Body of pancreas (tissue), 4 donors: ENCODE measurements at regions not wholly inside any gene's neighbourhood (a gene's known extent, or its start where the extent isn't known, plus 50 kb on each side); places are given as distances from the start of the nearest gene placed in this dataset.

Experiments
- POLR2A ChIP-seq, 3 donors: fragments of 450-650 bp; IDR thresholded peaks; one replicate each; pipeline ENCODE4 v1.6.1; 2016; ENCODE audit warnings: antibody characterized with exemption in 3 of 3, mild to moderate bottlenecking in 2 of 3
- TF ChIP-seq, protein P1 (sequence below), 7 experiments: fragments of 450-650 bp in 4 of 7; fragments of 200-600 bp in 3 of 7; sonication (generic) in 3 of 7; IDR thresholded peaks; one replicate each; pipeline ENCODE4 v1.5.1; 2016 to 2019; ENCODE audit warnings: antibody characterized with exemption in 7 of 7

DNA sequence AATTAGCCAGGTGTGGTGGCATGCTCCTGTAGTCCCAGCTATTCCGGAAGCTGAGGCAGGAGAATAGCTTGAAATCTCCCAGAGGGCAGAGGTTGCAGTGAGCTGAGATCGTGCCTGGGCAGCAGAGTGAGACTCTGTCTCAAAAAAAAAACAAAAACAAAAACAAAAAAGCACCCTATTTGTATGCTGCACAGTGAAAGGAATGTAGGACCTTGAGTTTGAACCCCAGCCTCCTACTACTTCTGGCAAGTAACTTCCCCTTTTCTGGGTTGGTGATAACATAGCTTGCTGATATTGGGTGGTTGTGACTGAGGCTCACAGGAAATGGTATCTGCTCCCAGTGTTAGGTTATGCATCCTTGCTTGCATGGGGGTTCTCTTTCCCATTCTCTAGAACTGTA is 205.3 kb downstream of the BUB3 start:
- TF ChIP-seq, protein P1, sequence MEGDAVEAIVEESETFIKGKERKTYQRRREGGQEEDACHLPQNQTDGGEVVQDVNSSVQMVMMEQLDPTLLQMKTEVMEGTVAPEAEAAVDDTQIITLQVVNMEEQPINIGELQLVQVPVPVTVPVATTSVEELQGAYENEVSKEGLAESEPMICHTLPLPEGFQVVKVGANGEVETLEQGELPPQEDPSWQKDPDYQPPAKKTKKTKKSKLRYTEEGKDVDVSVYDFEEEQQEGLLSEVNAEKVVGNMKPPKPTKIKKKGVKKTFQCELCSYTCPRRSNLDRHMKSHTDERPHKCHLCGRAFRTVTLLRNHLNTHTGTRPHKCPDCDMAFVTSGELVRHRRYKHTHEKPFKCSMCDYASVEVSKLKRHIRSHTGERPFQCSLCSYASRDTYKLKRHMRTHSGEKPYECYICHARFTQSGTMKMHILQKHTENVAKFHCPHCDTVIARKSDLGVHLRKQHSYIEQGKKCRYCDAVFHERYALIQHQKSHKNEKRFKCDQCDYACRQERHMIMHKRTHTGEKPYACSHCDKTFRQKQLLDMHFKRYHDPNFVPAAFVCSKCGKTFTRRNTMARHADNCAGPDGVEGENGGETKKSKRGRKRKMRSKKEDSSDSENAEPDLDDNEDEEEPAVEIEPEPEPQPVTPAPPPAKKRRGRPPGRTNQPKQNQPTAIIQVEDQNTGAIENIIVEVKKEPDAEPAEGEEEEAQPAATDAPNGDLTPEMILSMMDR (IDR thresholded peaks at IDR 0.05) = no peak
- no peak for TF ChIP-seq POLR2A (IDR thresholded peaks at IDR 0.05)
